Bronchial epithelial cell (primary cell): ENCODE measurements at regions not wholly inside any gene's neighbourhood (a gene's known extent, or its start where the extent isn't known, plus 50 kb on each side); places are given as distances from the start of the nearest gene placed in this dataset.

ENCODE experiments used
- DNase-seq: peaks from one replicate; pipeline ENCODE4 v3.0.0-alpha.2; 2010; ENCODE audit warnings: low read depth
- FAIRE-seq: peaks from 2 replicates; lab custom pipeline; 2011; peaks lifted over from hg19 to GRCh38; lab: Jason Lieb, UNC
- H3K27me3 ChIP-seq: 2 replicates; pipeline ENCODE4 v1.5.1; 2011; ENCODE audit warnings: low read length; ENCODE audit not compliant: control insufficient read depth, insufficient read depth
- H3K36me3 ChIP-seq: 2 replicates; pipeline ENCODE4 v1.5.1; 2011; ENCODE audit warnings: low read length; ENCODE audit not compliant: control insufficient read depth, insufficient read depth
- H3K4me3 ChIP-seq: 2 replicates; pipeline ENCODE4 v1.5.1; 2011; ENCODE audit warnings: mild to moderate bottlenecking, low read depth, low read length, control low read depth
- TF ChIP-seq, protein P1 (sequence below): IDR thresholded peaks from 2 replicates; pipeline ENCODE4 v1.5.1; 2011; ENCODE audit warnings: mild to moderate bottlenecking, moderate library complexity, low read length, control low read depth, inconsistent platforms; ENCODE audit not compliant: insufficient read depth, severe bottlenecking

DNA sequence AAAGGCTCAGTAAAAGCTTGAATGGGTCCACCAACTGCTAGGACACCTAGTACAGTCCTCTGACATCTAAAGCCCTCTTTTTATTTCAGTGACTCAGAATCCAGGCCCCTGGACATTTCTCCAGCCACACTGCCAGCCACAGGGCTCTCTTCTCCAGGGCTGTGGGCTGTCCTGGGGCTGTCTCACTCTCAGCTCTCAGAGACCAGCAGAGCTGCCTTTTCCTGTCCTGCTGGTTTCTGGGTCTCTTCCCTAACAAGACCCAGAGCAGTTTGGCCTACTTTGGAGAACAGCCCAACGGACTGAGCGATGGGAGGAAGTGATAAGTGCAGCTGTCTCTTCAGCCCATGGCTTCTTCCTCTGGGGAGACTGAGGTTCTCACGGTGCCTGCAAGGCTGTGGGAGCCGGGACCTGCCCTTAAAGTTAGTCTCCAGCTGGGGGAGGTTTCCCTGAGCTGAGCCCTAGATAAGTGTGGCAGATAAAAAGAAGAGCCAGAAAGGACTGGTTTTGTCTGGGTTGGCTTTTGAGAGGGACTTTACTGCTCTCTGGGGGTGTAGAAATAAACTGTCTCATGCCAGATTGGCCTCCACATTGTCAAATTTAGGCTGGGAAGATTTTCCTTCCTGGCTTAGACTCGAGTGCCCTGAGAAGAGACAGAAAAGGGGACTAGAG, 979.8 kb downstream of the VRK1 start:
- H3K36me3 ChIP-seq = no peaks in the 10 kb centered on the region
- TF ChIP-seq, protein P1, sequence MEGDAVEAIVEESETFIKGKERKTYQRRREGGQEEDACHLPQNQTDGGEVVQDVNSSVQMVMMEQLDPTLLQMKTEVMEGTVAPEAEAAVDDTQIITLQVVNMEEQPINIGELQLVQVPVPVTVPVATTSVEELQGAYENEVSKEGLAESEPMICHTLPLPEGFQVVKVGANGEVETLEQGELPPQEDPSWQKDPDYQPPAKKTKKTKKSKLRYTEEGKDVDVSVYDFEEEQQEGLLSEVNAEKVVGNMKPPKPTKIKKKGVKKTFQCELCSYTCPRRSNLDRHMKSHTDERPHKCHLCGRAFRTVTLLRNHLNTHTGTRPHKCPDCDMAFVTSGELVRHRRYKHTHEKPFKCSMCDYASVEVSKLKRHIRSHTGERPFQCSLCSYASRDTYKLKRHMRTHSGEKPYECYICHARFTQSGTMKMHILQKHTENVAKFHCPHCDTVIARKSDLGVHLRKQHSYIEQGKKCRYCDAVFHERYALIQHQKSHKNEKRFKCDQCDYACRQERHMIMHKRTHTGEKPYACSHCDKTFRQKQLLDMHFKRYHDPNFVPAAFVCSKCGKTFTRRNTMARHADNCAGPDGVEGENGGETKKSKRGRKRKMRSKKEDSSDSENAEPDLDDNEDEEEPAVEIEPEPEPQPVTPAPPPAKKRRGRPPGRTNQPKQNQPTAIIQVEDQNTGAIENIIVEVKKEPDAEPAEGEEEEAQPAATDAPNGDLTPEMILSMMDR = no peak
- no peak overlapping the region for H3K4me3 ChIP-seq
- FAIRE-seq (no peak), DNase-seq (peak; percentile 18)
- H3K27me3 ChIP-seq = no peaks in the 10 kb centered on the region

DNA sequence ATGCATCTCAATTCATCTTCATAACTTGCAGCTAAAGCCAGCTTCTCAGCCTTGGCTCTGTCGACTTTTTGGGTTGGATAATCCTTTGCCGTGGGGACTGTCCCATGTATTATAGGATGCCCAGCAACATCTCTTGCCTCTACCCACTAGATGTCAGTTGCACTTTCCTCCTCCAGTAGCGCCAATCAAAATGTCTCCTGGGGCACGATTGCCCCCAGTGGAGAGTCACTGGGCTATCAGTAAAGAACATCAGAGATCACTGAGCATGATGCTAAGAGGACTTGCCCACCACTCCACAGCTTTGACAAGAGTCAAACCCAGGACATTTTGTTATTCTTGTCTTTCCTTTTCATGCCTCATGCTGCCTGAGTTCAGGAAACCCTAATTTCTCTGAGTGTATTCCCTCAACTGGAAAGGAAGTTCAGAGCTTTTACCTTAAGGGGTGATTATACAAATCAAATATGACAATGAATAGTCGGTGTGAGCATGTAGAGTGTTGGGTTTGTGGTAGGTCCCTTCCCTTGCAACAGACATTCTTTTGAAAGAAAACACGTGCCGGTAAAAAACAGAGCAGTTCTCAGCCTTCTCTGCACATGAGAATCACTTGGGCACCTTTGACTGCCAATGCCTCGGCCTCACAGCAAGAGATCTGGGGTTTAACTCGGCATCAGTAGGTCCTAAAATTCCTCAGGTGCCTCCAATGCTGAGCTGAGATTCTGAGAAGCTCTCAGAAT, 980.6 kb downstream of the VRK1 start:
- FAIRE-seq (no peak), DNase-seq (no peak)
- no peaks in the 10 kb centered on the region for H3K36me3 ChIP-seq
- no peaks in the 10 kb centered on the region for H3K27me3 ChIP-seq
- no peak overlapping the region for H3K4me3 ChIP-seq
- TF ChIP-seq, protein P1 = no peak

DNA sequence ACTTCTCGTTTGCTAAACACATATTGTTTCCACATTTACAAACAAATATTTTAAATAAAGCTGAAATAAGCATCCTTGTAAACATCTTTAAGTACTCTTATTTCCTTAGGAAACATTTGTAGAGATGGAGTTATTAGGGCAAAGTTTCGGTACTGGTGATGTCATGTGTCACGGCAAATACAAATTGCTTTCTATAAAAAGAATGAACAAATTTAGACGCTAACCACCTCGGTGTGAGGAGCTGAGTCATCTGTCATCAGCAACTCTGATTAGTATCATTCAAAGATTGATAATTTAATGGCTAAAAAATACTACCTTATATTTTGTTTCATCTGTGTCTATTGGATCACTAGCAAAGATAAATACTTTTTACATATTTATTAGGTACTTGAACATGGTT, 982.0 kb downstream of the VRK1 start:
- no peak for FAIRE-seq
- Histone ChIP-seq H3K4me3 (no peak overlapping the region), H3K36me3 (no peaks in the 10 kb centered on the region), H3K27me3 (no peaks in the 10 kb centered on the region)
- no peak for DNase-seq
- TF ChIP-seq, protein P1 = no peak

DNA sequence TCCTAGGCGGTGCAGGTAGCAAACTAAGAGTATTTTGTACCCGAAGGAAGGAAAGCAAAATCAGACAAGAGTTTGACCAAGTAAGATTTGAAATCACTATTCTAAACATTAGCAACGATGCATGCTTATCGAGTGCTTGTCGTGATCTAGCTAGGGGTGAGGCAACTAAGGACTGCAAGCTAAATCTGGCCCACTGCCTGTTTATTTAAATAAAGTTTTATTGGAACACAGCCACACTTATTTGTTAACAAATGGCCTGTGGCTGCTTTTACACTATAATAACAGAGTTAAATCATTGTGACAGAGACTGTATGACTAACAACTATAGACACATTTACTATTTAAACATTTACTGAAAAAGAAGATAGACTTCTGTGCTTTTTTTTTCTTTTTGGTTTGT, 983.6 kb downstream of the VRK1 start:
- TF ChIP-seq, protein P1 = no peak
- H3K4me3 ChIP-seq = no peak overlapping the region
- H3K36me3 ChIP-seq = no peaks in the 10 kb centered on the region
- no peaks in the 10 kb centered on the region for H3K27me3 ChIP-seq
- DNase-seq = no peak
- no peak for FAIRE-seq

DNA sequence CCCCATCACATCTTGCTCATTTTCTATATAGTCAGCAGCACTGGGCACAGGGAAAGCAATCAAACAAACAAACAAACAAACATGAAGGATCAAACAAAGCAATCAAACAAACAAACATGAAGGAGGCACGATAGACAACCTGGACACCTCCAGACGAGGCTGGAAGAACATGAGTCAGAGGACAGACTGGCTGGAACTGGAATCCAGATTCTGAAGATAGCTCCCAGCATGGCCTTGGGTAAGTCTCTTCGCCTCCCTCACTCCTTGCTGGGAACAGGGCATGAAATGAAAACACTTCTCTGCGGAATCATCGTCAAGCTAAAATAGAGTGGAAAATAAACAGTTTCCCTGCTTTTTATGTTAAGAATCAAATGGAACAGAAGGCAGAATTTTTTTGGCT, 984.8 kb downstream of the VRK1 start:
- no peak overlapping the region for H3K4me3 ChIP-seq
- no peaks in the 10 kb centered on the region for H3K27me3 ChIP-seq
- DNase-seq (no peak), FAIRE-seq (no peak)
- H3K36me3 ChIP-seq = no peaks in the 10 kb centered on the region
- TF ChIP-seq, protein P1 = no peak
